KBM-7 (cell line): ENCODE measurements at regions not wholly inside any gene's neighbourhood (a gene's known extent, or its start where the extent isn't known, plus 50 kb on each side); places are given as distances from the start of the nearest gene placed in this dataset.
"Not testable (repeated sequence)": the region's sequence is repeated elsewhere in the genome, so short reads cannot be mapped to it uniquely, and the experiment has no call there.

Experiments used
- DNase-seq: peaks from one replicate; pipeline ENCODE4 v3.0.0-alpha.2; 2015
- in situ Hi-C: fragments of 300-500 bp; cut with MboI; formaldehyde crosslinking; loops from 2 replicates; pipeline ENCODE4 v1.14.3; 2020; ENCODE audit warnings: low sequenced_read_pairs, low pct_unique_long_range_greater_than_20kb, mixed read lengths

DNA sequence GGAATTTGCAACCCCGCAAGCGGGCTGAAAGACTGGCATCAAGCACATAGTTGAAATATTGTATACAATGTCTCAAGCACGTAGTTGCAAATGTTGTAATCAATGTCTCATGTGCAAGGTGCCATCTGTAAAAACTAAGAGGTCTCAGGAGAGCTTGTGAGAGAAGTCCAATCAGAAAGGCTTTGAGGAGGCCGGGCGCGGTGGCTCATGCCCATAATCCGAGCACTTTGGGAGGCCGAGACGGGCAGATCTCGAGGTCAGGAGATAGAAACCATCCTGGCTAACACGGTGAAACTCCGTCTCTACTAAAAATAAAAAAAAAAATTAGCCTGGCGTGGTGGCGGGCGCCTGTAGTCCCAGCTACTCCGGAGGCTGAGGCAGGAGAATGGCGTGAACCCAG is 1414.7 kb downstream of the BRD1 start:
- DNase-seq, in situ Hi-C loops: not testable (repeated sequence)

DNA sequence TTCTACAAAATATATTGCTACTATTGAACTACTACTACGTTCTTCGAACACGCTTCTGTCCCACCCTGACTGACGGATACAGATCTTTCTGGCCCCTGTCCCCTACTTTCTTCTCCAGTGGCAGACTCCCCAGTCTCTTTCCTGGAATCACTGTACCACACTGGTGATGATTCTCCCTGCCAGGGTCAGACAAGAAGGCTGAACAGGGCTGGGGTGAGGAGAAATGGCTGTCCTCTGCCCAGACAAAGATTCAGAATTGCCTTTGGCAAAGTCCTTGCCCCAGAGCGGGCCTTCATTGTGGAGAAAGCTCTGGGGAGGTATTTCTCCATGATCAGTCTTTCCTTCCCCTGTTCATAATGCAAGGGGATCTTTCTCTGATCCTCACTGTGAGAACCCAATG is 1417.1 kb downstream of the BRD1 start:
- in situ Hi-C loops: no loop called here
- no peak for DNase-seq

DNA sequence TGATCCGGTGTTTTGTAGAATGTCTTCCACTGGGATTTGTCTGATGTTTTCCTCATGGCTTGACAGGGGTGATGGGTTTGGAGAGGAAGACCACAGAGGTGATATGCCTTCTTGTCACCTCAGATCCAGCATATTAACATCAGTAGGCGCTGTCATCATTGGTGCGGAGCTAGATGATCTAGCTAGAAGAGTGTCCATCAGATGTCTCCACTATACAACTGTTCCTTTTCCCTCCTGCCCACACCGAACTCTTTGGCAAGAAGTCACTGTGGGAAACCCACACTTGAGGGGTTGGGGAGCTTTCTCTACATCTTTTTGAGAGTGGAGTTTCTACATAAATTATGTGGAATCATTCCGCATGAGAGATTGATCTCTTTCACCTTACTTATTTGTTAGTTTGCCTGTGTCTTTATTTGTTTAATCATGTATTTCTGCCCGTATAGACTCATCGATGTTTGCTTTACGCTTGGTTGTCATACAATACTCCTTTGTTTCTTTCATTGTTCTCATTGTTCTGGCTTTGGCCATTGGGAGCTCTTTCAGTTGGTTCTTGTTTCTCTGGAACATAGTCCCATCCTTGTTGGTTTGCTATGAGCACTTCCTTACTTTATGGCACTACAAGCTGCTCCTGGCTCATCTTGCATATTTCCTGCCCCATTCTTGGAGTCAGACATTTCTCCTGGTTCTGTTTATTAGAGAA is 1420.3 kb downstream of the BRD1 start:
- in situ Hi-C loops: no loop called here
- DNase-seq: no peak

DNA sequence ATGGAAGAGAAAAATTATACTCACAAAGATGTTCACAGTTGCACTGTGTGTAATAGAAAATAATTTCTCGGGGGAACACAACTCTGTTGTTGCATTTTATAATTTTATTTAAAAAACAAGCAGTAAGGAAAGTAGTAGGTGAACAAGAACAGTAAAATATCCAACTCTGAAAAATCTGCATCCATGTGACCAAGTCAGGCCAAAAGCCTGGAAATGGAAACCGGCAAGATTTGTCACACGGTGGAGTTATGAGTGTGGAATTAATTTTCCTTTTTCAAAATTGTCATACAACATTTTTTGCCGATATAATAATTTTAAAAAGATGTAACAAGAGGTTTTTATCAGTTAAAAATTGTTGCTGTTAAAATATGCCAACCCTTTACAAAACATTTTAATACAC is 1421.5 kb downstream of the BRD1 start:
- in situ Hi-C loops: no loop called here
- no peak for DNase-seq

DNA sequence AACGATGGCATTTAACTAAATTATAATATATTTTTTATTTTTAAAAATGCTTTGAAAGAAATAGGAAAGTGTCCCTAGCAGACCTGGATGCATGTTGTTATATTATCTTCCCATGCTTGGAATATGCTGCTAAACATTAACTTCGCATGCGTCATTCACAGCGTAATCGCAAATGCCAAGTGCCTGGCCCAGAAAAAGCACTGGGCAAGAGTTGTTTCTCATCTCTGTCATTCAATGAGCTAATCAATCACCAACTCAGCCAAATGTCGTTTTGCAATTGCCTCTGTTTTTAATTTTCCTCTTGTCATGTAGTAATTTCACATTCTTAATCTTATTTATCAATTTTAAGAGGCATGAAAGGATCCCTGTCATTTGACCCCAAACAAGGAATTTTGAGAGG is 1421.9 kb downstream of the BRD1 start:
- no peak for DNase-seq
- in situ Hi-C loops: no loop called here

DNA sequence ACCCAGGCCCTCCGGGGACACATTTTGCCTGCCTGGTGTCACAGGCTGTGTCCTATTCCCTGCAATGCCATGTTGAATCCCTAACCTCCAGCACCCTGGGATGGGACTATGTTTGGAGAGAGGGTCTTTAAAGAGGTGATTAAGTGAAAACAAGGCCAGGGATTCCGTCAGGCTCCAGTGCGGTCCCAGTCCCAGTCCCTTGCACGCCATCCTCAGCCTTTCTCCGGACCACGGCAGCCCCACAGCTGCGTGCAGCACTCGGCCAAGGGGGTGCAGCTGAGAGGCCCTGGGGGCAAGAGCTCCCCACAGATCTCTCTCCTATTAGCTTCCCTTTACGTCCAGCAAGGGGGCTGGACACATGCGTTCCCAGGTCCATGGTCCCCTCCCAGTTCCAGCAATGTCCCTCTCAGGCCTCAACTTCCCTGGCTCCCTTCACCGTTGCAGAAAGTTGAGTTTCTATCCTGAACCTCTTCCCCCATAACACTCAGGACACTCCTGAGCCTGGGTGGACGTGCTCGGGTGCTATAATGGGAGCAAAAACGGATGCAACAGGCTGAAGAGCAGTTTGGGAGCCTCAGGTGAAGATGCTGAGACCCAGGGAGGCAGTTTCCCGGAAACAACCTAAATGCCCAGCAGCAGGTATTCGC is 1422.7 kb downstream of the BRD1 start:
- DNase-seq: no peak
- in situ Hi-C loops: no loop called here

DNA sequence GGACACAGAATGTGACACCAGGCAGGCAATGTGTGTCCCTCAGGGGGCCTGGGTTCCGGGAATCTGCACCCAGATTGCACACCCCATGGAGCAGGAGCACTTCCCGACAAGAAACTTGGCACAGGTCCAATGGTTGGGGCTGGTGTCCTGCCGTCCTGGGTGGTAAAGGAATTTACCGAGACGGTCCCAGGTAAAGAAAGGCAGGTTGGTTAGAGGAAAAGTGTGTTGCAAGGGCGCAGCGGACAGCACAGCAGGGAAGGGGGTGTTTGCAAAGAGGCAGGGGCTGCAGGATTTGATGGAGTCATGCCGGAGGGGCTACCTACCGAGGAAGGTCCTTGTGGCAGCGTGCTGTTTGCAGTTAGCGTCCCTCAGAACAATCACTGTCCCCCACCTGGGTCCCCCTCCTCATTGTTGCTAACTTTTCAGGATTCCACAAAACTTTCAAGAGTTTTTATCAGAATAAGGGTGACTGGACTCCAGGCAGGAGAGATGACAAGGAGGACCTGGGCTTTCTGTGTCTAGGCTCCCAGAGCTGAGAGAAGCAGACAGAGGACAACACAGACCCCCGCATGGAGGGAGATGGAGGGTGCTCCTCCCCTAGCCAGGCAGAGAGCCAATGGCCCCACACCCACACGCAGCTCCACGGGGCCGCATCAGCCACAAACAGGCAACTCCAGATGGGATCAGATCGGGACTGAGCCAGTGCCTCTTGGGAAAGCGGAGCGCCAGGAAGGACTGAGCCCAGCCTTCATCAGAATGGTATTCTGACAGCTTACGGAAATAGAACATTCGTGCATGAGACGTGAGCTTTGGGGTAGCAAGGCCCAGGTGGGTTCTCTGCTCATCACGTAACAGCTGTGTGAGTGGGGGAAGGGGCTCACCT is 1423.9 kb downstream of the BRD1 start:
- in situ Hi-C loops: no loop called here
- no peak for DNase-seq

DNA sequence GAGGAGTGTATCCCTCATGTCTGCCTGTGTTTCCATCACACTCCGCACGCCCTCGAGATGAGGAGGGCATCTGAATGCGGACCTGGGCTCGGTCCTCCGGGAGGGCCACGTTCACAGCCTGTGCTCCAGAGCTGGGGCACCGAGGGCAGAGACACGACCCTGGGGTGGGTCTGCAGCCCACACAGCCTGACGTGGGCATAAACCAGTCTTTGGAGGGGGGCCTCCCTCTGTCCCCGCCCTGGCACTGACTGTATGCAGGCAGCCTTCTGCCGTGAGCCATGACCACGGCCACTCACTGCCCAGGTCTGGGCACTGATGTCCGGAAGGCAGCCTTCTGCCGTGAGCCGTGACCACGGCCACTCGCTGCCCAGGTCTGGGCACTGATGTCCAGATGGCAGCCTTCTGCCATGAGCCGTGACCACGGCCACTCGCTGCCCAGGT is 1425.1 kb downstream of the BRD1 start:
- no peak for DNase-seq
- in situ Hi-C loops: no loop called here

DNA sequence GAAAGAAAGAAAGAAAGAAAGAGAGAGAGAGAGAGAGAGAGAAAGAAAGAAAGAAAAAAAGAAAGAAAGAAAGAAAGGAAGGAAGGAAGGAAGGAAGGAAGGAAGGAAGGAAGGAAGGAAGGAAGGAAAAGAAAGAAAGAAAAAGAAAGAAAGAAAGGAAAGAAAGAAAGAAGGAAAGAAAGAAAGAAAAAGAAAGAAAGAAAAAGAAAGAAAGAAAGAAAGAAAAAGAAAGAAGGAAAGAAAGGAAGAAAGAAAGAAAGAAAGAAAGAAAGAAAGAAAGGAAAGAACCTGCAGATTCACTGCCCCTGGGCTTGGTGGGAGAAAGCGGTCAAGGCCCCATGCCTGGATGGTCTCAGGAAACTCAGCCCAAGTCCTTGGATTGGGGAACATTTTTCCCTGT is 1426.2 kb downstream of the BRD1 start:
- in situ Hi-C loops, DNase-seq: not testable (repeated sequence)

DNA sequence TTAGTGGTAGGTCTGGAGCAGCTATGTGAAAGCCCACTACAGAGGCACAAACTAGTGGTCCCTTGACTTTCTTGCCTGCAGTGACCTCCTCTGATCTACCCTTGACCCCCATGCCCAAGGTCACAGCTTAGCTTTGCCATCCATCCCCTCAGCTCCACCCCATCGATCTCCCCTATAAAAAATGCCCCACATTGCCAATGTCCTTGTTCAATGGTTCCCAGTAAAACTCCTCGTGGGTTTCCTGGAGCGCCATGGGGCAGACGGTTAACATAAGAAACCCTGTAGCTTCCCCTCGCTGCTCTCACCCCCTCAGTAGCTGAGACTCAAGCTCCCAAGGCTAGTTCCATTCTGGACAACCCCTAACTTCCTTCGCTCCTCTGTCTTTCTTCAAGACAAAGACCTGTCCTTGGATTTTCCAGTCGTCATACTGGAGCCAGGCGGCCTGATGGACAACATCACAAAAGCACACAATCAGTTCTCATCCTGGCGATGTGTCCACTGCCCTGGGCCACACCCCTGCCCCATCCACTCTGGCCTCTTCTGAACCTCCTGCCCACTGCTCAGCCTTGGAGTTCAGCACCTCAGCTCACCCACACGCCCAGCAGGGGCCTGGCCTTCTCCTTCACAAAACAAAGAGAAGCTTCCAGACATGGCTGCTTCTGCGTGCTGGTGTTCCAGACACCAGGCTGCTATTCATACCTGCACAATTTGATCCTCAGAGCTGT is 1429.3 kb downstream of the BRD1 start:
- no peak for DNase-seq
- in situ Hi-C loops: no loop called here

DNA sequence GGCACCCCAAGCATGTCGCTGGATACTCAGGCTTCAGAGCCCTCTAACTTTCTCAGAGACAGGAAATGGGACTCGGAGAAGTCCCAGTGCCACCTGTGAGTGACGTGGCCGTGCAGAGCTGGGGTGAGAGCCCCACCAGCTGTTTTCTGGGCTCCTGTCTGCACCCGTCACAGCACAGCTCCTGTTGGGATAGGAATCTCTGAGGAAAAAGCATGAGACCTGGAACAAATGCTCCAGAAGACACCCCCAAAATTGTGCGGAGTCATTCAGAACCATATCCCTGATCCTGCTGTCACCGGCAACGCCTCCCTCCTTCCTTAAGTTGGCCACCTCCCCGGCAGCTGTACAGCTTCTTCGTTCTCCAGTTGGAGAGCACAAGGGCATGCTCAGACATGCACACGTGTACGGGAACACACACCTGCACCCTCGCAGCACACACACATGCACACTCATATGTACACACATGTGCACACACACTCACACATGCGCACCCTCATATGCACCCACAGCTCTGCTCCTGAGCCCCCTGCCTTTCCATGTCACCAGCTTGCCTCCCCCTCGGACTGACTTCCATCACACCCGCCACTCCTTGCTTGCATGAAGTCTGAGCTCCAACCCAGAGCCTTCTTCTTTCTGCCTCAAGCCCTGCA is 1430.0 kb downstream of the BRD1 start:
- DNase-seq: no peak
- in situ Hi-C loops: no loop called here

DNA sequence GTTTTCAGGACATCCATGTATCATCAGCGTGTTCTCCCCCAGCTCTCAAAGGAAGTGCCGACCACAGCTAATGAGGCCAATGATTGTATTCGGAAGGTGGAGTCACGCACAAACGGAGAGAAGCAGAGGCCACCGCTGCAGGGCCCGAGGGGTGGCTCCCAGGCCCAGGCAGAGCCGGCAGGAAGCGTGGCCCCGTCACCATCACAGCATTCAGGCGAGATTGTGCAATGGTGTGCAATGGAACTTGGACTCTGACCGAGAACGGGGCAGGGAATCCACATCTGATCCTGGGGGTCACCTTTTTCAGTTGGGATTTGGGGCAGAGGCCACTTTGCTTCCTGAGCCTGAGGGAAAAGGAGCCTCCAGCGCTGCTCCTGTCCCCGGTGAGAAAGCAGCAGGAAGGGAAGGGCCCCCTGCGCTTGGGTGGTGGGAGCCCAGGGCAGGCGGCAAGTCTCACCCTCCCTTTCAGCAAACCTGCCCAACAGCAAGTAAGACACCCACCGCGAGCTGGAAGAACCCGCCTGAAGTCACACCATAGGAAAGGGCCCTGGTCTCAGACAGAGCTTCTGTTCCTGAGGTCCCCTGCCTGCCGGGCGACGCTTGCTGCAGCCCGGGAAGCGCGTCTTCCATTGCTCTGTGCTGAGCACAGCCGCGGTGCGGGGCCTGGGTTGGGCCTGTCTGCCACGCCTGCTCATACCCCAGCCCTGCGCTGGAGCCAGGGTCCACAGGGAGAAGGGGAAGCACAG is 1430.7 kb downstream of the BRD1 start:
- in situ Hi-C loops: no loop called here
- DNase-seq: no peak

DNA sequence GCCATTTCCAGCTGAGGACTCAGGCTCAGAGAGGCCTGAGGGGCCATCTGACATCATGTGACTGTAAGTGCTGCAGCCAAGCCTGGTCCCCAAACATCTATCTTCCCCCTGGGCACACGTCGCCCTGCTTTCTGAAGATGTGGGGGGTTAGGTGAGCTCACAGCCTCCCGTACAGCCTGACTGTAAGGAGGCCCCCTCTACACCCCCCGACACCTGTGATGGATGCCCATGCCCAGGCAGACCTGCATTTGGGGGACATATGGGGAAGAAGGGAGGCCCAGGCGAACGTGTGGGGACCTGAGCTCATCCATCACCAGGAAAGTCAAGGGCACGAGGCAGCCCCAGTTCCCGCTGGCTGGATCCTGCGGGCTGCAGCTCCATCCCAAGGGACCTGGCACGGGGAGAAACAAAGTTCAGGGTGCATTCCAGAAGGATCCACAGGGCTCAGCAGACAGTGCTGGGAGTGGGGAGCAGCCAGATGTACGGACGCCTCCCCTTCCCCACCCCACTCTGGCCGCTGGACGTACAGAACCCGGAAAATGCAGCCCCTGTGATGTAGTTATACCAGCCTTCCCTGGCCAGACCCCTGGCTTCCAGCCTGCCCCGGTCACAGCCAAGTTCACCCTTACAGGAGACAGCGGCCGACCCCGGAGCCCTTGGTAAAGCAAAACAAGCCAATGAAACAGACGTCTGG is 1431.4 kb downstream of the BRD1 start:
- in situ Hi-C loops: no loop called here
- no peak for DNase-seq

DNA sequence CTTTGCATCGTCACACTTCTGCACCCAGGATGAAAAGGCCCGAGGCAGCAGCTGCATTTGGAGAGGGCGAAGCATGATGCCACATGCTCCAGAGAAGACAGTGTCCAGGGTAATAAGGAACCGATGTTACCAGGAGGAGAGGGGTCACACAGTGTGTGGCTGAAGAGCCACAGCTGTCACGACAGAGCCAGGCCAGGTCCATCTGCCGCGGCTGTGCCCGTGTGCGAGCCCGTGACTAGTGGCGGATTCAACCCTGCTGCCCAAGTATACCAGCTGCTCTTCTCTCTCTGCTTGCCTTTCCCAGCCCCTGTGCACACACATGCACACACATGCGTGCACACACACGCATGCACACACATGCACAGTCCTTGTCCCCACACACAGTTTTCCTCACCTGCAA is 1432.5 kb downstream of the BRD1 start:
- in situ Hi-C loops: no loop called here
- DNase-seq: no peak

DNA sequence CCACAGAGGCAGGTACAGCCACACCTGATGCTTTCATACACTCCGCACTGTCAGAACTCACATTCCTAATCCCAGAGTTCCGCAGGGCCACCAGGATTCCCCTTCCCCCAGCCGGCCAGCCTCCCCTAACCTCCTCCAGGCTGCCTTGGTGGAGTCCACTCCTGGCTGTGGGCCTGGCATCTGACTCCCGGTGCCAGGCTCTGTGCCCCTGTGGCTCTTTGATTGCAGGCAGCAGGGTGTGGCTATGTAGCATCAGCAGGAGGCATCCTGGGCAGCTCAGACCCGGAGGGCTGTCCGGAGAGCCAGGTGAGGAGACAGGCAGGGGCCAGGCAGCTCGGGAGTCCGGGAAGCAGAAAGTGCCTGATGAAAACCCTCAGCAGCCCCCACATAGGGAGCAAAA is 1432.9 kb downstream of the BRD1 start:
- DNase-seq: no peak
- in situ Hi-C loops: no loop called here

DNA sequence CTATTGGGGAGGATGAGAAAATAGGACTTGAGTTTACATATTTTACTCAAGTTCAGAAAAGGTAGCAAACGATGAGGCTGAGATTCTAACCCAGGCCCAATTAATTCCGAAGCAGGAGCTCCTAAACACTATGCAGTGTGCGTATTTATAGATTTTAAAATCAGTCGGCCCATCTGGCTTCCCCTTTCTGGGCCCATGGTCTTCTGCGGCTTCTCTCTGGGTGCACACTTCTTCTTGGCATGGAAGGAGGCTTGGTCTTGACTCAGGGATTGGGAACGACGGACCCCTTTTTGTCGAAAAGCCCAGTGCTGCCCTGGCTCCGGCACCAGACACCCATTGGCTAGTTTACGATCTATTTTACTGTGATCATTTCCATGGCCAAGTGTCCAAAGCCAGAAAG is 1433.8 kb downstream of the BRD1 start:
- no peak for DNase-seq
- in situ Hi-C loops: no loop called here

DNA sequence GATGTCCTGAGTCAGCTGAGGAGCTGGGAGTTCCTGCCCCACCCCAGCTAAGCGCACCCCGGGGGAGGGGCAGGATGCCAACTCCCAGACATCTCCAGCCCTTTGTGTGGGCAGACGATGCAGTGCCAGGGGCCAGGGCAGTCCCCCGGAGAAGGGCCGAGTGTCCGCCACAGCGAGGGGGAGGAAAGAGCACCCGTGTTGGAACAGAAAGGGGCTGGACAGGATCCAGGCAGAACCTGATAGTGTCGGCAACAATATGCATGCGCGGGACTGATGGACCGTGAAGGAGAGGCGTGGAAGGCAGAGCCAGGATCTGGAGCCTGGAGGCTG is 1434.7 kb downstream of the BRD1 start:
- no peak for DNase-seq
- in situ Hi-C loops: no loop called here

DNA sequence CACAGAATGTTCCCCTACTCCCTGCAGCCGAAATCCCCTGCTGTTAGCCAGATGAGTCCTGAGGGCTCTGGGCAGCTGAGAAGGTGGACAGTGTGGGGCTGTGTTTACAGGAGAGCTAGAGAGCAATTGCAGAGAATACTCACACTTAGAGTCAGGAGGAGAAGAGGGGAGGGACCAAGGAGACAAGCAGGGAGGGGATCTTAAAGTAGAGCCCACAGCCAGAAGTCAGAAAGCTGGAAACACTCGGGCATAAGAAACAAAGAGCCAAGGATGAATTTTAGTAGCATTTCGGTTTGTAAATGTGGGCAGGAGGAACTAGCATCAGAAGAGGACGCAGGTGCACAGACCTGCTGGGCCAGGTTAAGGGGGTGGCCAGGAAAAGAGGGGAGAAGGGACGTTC is 1435.9 kb downstream of the BRD1 start:
- DNase-seq: no peak
- in situ Hi-C loops: no loop called here
